Neural cell (in vitro differentiated cells): ENCODE measurements at regions not wholly inside any gene's neighbourhood (a gene's known extent, or its start where the extent isn't known, plus 50 kb on each side); places are given as distances from the start of the nearest gene placed in this dataset.

Source experiments
- H2AFZ ChIP-seq: fragments of 200-600, 300-800 bp; sonication (generic), shearing (Covaris generic); 2 replicates; pipeline ENCODE4 v1.6.0; 2014; ENCODE audit warnings: low read depth, mild to moderate bottlenecking, antibody characterized with exemption, low read length, moderate library complexity
- H3F3A ChIP-seq: fragments of 200-600 bp; shearing (Covaris generic); 2 replicates; pipeline ENCODE4 v1.6.1; 2016; ENCODE audit warnings: mild to moderate bottlenecking, moderate library complexity, mixed read lengths, antibody characterized with exemption, low read length; ENCODE audit not compliant: insufficient read depth, poor library complexity, severe bottlenecking
- H3K27ac ChIP-seq: fragments of 200-600, 300-800 bp; sonication (generic), shearing (Covaris generic); 2 replicates; pipeline ENCODE4 v1.5.1; 2014; ENCODE audit warnings: mild to moderate bottlenecking, low read length, moderate library complexity
- H3K27me3 ChIP-seq: fragments of 300-800, 200-600 bp; sonication (generic), shearing (Covaris generic); 2 replicates; pipeline ENCODE4 v1.6.0; 2014; ENCODE audit warnings: mild to moderate bottlenecking, low read depth, low read length, moderate library complexity; ENCODE audit not compliant: insufficient read depth
- H3K36me3 ChIP-seq: fragments of 300-800, 200-600 bp; sonication (generic), shearing (Covaris generic); 2 replicates; pipeline ENCODE4 v1.5.1; 2014; ENCODE audit warnings: mild to moderate bottlenecking, antibody characterized with exemption, low read length, moderate library complexity; ENCODE audit not compliant: insufficient read depth
- H3K4me2 ChIP-seq: fragments of 300-800, 200-600 bp; sonication (generic), shearing (Covaris generic); 2 replicates; pipeline ENCODE4 v1.6.0; 2014; ENCODE audit warnings: mild to moderate bottlenecking, low read length
- H3K4me3 ChIP-seq: fragments of 300-800, 200-600 bp; sonication (generic), shearing (Covaris generic); 2 replicates; pipeline ENCODE4 v1.5.1; 2014; ENCODE audit warnings: mild to moderate bottlenecking, low read length, moderate library complexity
- H3K79me2 ChIP-seq: fragments of 200-600 bp; shearing (Covaris generic); replicated peaks from 2 replicates; pipeline ENCODE4 v1.6.0; 2014; ENCODE audit warnings: mild to moderate bottlenecking, low read length, moderate library complexity; ENCODE audit not compliant: insufficient read depth
- H3K9ac ChIP-seq: fragments of 300-800, 200-600 bp; sonication (generic), shearing (Covaris generic); 2 replicates; pipeline ENCODE4 v1.6.1; 2016; ENCODE audit warnings: mild to moderate bottlenecking, low read length, mixed read lengths
- H3K9me2 ChIP-seq: fragments of 200-600 bp; shearing (Covaris generic); 2 replicates; pipeline ENCODE4 v1.6.1; 2016; ENCODE audit warnings: mild to moderate bottlenecking, low read length, mixed read lengths; ENCODE audit not compliant: insufficient read depth
- H3K9me3 ChIP-seq: fragments of 200-600, 300-800 bp; sonication (generic), shearing (Covaris generic); 2 replicates; pipeline ENCODE4 v1.6.1; 2016; ENCODE audit warnings: mild to moderate bottlenecking, mixed run types, low read length, moderate library complexity, mixed read lengths
- H4K20me1 ChIP-seq: fragments of 200-600 bp; shearing (Covaris generic); 2 replicates; pipeline ENCODE4 v1.6.1; 2016; ENCODE audit warnings: mild to moderate bottlenecking, mixed run types; ENCODE audit not compliant: insufficient read depth
- CTCF ChIP-seq: fragments of 450-650 bp; IDR thresholded peaks from 2 replicates; pipeline ENCODE4 v1.5.1; 2014; ENCODE audit warnings: antibody characterized with exemption, mild to moderate bottlenecking, moderate library complexity; ENCODE audit not compliant: poor library complexity, severe bottlenecking
- EP300 ChIP-seq: fragments of 450-650 bp; conservative IDR thresholded peaks from 2 replicates; pipeline ENCODE4 v1.6.1; 2014; ENCODE audit warnings: antibody characterized with exemption, mild to moderate bottlenecking, moderate library complexity; ENCODE audit not compliant: poor library complexity, severe bottlenecking
- EZH2 ChIP-seq: fragments of 200-600, 300-800 bp; shearing (Covaris generic), sonication (generic); IDR thresholded peaks from 2 replicates; pipeline ENCODE4 v1.6.1; 2014; ENCODE audit warnings: antibody characterized with exemption, low read length, borderline replicate concordance, mild to moderate bottlenecking; ENCODE audit not compliant: insufficient read depth, poor library complexity, severe bottlenecking
- MXI1 ChIP-seq: fragments of 450-650 bp; conservative IDR thresholded peaks from 2 replicates; pipeline ENCODE4 v1.6.1; 2014; ENCODE audit warnings: antibody characterized with exemption, mild to moderate bottlenecking; ENCODE audit not compliant: poor library complexity, severe bottlenecking
- POLR2AphosphoS5 ChIP-seq: IDR thresholded peaks from 2 replicates; pipeline ENCODE4 v1.6.1; 2012
- RAD21 ChIP-seq: fragments of 450-650 bp; conservative IDR thresholded peaks from 2 replicates; pipeline ENCODE4 v1.6.1; 2014; ENCODE audit warnings: antibody characterized with exemption, mild to moderate bottlenecking, moderate library complexity
- REST ChIP-seq: IDR thresholded peaks from 2 replicates; pipeline ENCODE4 v1.6.1; 2012; ENCODE audit warnings: borderline replicate concordance
- SMC3 ChIP-seq: fragments of 450-650 bp; conservative IDR thresholded peaks from 2 replicates; pipeline ENCODE4 v1.6.1; 2014; ENCODE audit warnings: antibody characterized with exemption, mild to moderate bottlenecking, moderate library complexity; ENCODE audit not compliant: poor library complexity
- TAF1 ChIP-seq: IDR thresholded peaks from 2 replicates; pipeline ENCODE4 v1.6.1; 2012; ENCODE audit warnings: low read depth

GRCh38 chr16:86062271-86062965, 163.5 kb downstream of the IRF8 start:
- Histone ChIP-seq H3F3A (no peaks in the 10 kb centered on the region), H4K20me1 (no peaks in the 10 kb centered on the region), H3K36me3 (no peaks in the 10 kb centered on the region), H3K9me3 (no peaks in the 10 kb centered on the region), H3K9ac (no peak overlapping the region), H3K79me2 (no peaks in the 10 kb centered on the region), H3K27me3 (no peaks in the 10 kb centered on the region), H3K9me2 (no peaks in the 10 kb centered on the region), H3K4me3 (no peak overlapping the region), H2AFZ (no peak overlapping the region), H3K4me2 (no peak overlapping the region), H3K27ac (no peak overlapping the region)
- no peak for TF ChIP-seq EP300
- no peak for TF ChIP-seq MXI1
- no peak for TF ChIP-seq RAD21

- H3K27me3 ChIP-seq: no peaks in the 10 kb centered on the region
- H3K4me3 ChIP-seq: no peak overlapping the region
- no peaks in the 10 kb centered on the region for H3K79me2 ChIP-seq
- TF ChIP-seq TAF1 (no peak), REST (no peak), EZH2 (no peak), SMC3 (no peak), POLR2AphosphoS5 (no peak), RAD21 (no peak), MXI1 (no peak), EP300 (no peak), CTCF (no peak)
- H3K4me2 ChIP-seq: no peak overlapping the region
- H3K9me2 ChIP-seq: no peaks in the 10 kb centered on the region
- H3K9ac ChIP-seq: no peak overlapping the region
- H3K9me3 ChIP-seq: peaks cover 3% of the 10 kb centered on the region
- H3K27ac ChIP-seq: no peak overlapping the region
- no peaks in the 10 kb centered on the region for H3K36me3 ChIP-seq
- H2AFZ ChIP-seq: no peak overlapping the region
- H3F3A ChIP-seq: no peaks in the 10 kb centered on the region
- no peaks in the 10 kb centered on the region for H4K20me1 ChIP-seq
These were observed 164.9 kb downstream of the IRF8 start for GRCh38 chr16:86063760-86064405.
